HEK293 (cell line): ENCODE measurements at regions not wholly inside any gene's neighbourhood (a gene's known extent, or its start where the extent isn't known, plus 50 kb on each side); places are given as distances from the start of the nearest gene placed in this dataset.

Experiments used
- CTCF ChIA-PET: fragments of 350-600 bp; formaldehyde crosslinking; extraction: SDS; loops from one replicate; lab custom pipeline; 2021; ENCODE audit warnings: antibody characterized with exemption; lab: Yijun Ruan, JAX
- POLR2A ChIA-PET: fragments of 300-600 bp; formaldehyde crosslinking; extraction: SDS; loops from one replicate; lab custom pipeline; 2020; ENCODE audit warnings: antibody characterized with exemption, inconsistent platforms; lab: Yijun Ruan, JAX
- H3K27ac ChIP-seq: fragments of 200-500 bp; sonication (Bioruptor generic); 2 replicates; pipeline ENCODE4 v1.5.1; 2014; ENCODE audit warnings: low read depth, low read length, control low read depth, inconsistent platforms; ENCODE audit errors: extremely low read depth
- H3K36me3 ChIP-seq, 2 experiments: fragments of 200-500 bp in 1 of 2; sonication (Bioruptor generic) in 1 of 2; 1 replicate in 1 of 2; 2 replicates in 1 of 2; pipeline ENCODE4 v1.5.1; 2014 to 2017; ENCODE audit warnings: inconsistent platforms in 2 of 2, low read length in 2 of 2; ENCODE audit not compliant: control insufficient read depth in 2 of 2, insufficient read depth in 1 of 2
- H3K4me1 ChIP-seq: fragments of 200-500 bp; sonication (Bioruptor generic); 2 replicates; pipeline ENCODE4 v1.5.1; 2014; ENCODE audit warnings: mild to moderate bottlenecking, low read length, inconsistent platforms; ENCODE audit not compliant: control insufficient read depth, insufficient read depth
- H3K4me3 ChIP-seq: 2 replicates; pipeline ENCODE4 v1.5.1; 2011; ENCODE audit warnings: low read depth, mild to moderate bottlenecking, control low read depth, low read length, moderate library complexity
- H3K9me3 ChIP-seq: fragments of 200-500 bp; sonication (Bioruptor generic); 2 replicates; pipeline ENCODE4 v1.5.1; 2014; ENCODE audit warnings: low read depth, low read length, inconsistent platforms; ENCODE audit not compliant: control insufficient read depth, insufficient read depth
- BCL11B ChIP-seq: fragments of 450-650 bp; formaldehyde crosslinking; IDR thresholded peaks from 2 replicates; pipeline ENCODE4 v1.5.1; 2016; ENCODE audit warnings: low read depth, missing biosample characterization, missing genetic modification characterization
- SALL2 ChIP-seq: fragments of 450-650 bp; formaldehyde crosslinking; IDR thresholded peaks from 2 replicates; pipeline ENCODE4 v1.5.0; 2017; ENCODE audit warnings: missing biosample characterization, mild to moderate bottlenecking, missing genetic modification characterization, borderline replicate concordance
- SETDB1 ChIP-seq: IDR thresholded peaks from one replicate; pipeline ENCODE4 v1.6.1; 2017; ENCODE audit warnings: mild to moderate bottlenecking, low read length, moderate library complexity, mixed read lengths; ENCODE audit not compliant: insufficient read length
- TRIM28 ChIP-seq: IDR thresholded peaks from 2 replicates; pipeline ENCODE4 v1.6.1; 2011; ENCODE audit warnings: low read length, control low read depth, borderline replicate concordance
- ZBTB7A ChIP-seq: fragments of 450-650 bp; formaldehyde crosslinking; IDR thresholded peaks from 2 replicates; pipeline ENCODE4 v1.5.1; 2016; ENCODE audit warnings: low read depth, missing biosample characterization, missing genetic modification characterization
- ZNF214 ChIP-seq: fragments of 450-650 bp; formaldehyde crosslinking; IDR thresholded peaks from 2 replicates; pipeline ENCODE4 v1.5.1; 2017; ENCODE audit warnings: missing biosample characterization, mild to moderate bottlenecking, missing genetic modification characterization, borderline replicate concordance
- ZNF341 ChIP-seq: fragments of 450-650 bp; formaldehyde crosslinking; IDR thresholded peaks from 2 replicates; pipeline ENCODE4; 2016; ENCODE audit warnings: low read depth, missing biosample characterization, missing genetic modification characterization
- ZNF404 ChIP-seq: fragments of 450-650 bp; formaldehyde crosslinking; IDR thresholded peaks from 2 replicates; pipeline ENCODE4 v1.5.1; 2017; ENCODE audit warnings: missing biosample characterization, missing genetic modification characterization
- ZNF529 ChIP-seq: fragments of 450-650 bp; formaldehyde crosslinking; IDR thresholded peaks from 2 replicates; pipeline ENCODE4 v1.5.1; 2017; ENCODE audit warnings: missing genetic modification characterization, missing biosample characterization; ENCODE audit not compliant: insufficient replicate concordance
- ZNF658 ChIP-seq: fragments of 450-650 bp; formaldehyde crosslinking; IDR thresholded peaks from 2 replicates; pipeline ENCODE4; 2016; ENCODE audit warnings: missing biosample characterization, missing genetic modification characterization
- ZNF692 ChIP-seq: fragments of 450-650 bp; formaldehyde crosslinking; IDR thresholded peaks from 2 replicates; pipeline ENCODE4 v1.5.1; 2016; ENCODE audit warnings: missing biosample characterization, missing genetic modification characterization
- TF ChIP-seq, protein P1 (sequence below): fragments of 450-650 bp; formaldehyde crosslinking; IDR thresholded peaks from 2 replicates; pipeline ENCODE4 v1.5.1; 2016; ENCODE audit warnings: missing biosample characterization, missing genetic modification characterization
- TF ChIP-seq, protein P2 (sequence below): fragments of 450-650 bp; formaldehyde crosslinking; IDR thresholded peaks from 2 replicates; pipeline ENCODE4 v1.5.1; 2017; ENCODE audit warnings: missing biosample characterization, missing genetic modification characterization
- TF ChIP-seq, protein P3 (sequence below): fragments of 450-650 bp; formaldehyde crosslinking; IDR thresholded peaks from 2 replicates; pipeline ENCODE4 v1.5.1; 2017; ENCODE audit warnings: missing biosample characterization, missing genetic modification characterization

- Histone ChIP-seq H3K27ac (no peak overlapping the region), H3K36me3 (no peaks in the 10 kb centered on the region), H3K4me1 (0 out of 2 replicates have a peak, but pooled peaks cover 2% of the 10 kb centered on the region), H3K9me3 (no peaks in the 10 kb centered on the region), H3K4me3 (no peak overlapping the region)
- no peak for TF ChIP-seq ZNF692 (tag by site-specific recombination)
- ChIA-PET POLR2A (no interaction called here), CTCF (no interaction called here)
These were observed 289.5 kb upstream of the SGK1 start for GRCh38 chr6:134607411-134607810.

GRCh38 chr6:134605034-134605433, 287.1 kb upstream of the SGK1 start:
- ChIA-PET CTCF (interaction anchor here (0.7 kb wide), 1 partner anchor 8 kb away, joined by 5 read pairs; no protein-coding TSS in a partner anchor), POLR2A (no interaction called here)
- 0 out of 2 replicates have a peak, but pooled peaks cover 2% of the 10 kb centered on the region for H3K4me1 ChIP-seq
- H3K9me3 ChIP-seq, result no peaks in the 10 kb centered on the region
- H3K27ac ChIP-seq, result no peak overlapping the region
- TF ChIP-seq, protein P1, sequence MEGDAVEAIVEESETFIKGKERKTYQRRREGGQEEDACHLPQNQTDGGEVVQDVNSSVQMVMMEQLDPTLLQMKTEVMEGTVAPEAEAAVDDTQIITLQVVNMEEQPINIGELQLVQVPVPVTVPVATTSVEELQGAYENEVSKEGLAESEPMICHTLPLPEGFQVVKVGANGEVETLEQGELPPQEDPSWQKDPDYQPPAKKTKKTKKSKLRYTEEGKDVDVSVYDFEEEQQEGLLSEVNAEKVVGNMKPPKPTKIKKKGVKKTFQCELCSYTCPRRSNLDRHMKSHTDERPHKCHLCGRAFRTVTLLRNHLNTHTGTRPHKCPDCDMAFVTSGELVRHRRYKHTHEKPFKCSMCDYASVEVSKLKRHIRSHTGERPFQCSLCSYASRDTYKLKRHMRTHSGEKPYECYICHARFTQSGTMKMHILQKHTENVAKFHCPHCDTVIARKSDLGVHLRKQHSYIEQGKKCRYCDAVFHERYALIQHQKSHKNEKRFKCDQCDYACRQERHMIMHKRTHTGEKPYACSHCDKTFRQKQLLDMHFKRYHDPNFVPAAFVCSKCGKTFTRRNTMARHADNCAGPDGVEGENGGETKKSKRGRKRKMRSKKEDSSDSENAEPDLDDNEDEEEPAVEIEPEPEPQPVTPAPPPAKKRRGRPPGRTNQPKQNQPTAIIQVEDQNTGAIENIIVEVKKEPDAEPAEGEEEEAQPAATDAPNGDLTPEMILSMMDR (tag by site-specific recombination), result no peak
- TF ChIP-seq ZNF341 (tag by site-specific recombination) (no peak), SETDB1 (no peak), BCL11B (tag by site-specific recombination) (no peak), ZBTB7A (tag by site-specific recombination) (no peak), ZNF658 (tag by site-specific recombination) (no peak), ZNF529 (no peak), SALL2 (tag by site-specific recombination) (no peak), ZNF214 (no peak), ZNF404 (tag by site-specific recombination) (no peak), TRIM28 (no peak)
- TF ChIP-seq, protein P2, sequence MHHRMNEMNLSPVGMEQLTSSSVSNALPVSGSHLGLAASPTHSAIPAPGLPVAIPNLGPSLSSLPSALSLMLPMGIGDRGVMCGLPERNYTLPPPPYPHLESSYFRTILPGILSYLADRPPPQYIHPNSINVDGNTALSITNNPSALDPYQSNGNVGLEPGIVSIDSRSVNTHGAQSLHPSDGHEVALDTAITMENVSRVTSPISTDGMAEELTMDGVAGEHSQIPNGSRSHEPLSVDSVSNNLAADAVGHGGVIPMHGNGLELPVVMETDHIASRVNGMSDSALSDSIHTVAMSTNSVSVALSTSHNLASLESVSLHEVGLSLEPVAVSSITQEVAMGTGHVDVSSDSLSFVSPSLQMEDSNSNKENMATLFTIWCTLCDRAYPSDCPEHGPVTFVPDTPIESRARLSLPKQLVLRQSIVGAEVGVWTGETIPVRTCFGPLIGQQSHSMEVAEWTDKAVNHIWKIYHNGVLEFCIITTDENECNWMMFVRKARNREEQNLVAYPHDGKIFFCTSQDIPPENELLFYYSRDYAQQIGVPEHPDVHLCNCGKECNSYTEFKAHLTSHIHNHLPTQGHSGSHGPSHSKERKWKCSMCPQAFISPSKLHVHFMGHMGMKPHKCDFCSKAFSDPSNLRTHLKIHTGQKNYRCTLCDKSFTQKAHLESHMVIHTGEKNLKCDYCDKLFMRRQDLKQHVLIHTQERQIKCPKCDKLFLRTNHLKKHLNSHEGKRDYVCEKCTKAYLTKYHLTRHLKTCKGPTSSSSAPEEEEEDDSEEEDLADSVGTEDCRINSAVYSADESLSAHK (tag by site-specific recombination), result no peak
- TF ChIP-seq, protein P3, sequence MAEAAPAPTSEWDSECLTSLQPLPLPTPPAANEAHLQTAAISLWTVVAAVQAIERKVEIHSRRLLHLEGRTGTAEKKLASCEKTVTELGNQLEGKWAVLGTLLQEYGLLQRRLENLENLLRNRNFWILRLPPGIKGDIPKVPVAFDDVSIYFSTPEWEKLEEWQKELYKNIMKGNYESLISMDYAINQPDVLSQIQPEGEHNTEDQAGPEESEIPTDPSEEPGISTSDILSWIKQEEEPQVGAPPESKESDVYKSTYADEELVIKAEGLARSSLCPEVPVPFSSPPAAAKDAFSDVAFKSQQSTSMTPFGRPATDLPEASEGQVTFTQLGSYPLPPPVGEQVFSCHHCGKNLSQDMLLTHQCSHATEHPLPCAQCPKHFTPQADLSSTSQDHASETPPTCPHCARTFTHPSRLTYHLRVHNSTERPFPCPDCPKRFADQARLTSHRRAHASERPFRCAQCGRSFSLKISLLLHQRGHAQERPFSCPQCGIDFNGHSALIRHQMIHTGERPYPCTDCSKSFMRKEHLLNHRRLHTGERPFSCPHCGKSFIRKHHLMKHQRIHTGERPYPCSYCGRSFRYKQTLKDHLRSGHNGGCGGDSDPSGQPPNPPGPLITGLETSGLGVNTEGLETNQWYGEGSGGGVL (tag by site-specific recombination), result no peak
- TF ChIP-seq, all 188 proteins: peak for 0
- Histone ChIP-seq H3K36me3 (no peaks in the 10 kb centered on the region), H3K4me3 (no peak overlapping the region)
